CD14-positive monocyte (primary cell): ENCODE measurements at regions not wholly inside any gene's neighbourhood (a gene's known extent, or its start where the extent isn't known, plus 50 kb on each side); places are given as distances from the start of the nearest gene placed in this dataset.

Source experiments
- DNase-seq, 3 donors: peaks; one replicate each; pipeline ENCODE4 v3.0.0-alpha.2; 2011 to 2022
- H2AFZ ChIP-seq: 2 replicates; pipeline ENCODE4 v1.6.0; 2012; ENCODE audit warnings: mild to moderate bottlenecking, low read depth, low read length, inconsistent platforms; ENCODE audit not compliant: insufficient read depth, poor library complexity, severe bottlenecking
- H3K27ac ChIP-seq, 2 donors: 1 replicate in 1 of 2; 2 replicates in 1 of 2; pipeline ENCODE4 v1.5.1; 2012 to 2013; ENCODE audit warnings: low read length in 2 of 2, control low read depth in 1 of 2, inconsistent platforms in 1 of 2, low read depth in 1 of 2, mild to moderate bottlenecking in 1 of 2
- H3K27me3 ChIP-seq, 2 donors: one replicate each; pipeline versions ENCODE4 v1.6.0 to v1.6.1; 2011 to 2013; ENCODE audit warnings: low read length in 2 of 2; ENCODE audit not compliant: control insufficient read depth in 2 of 2, insufficient read depth in 2 of 2
- H3K36me3 ChIP-seq, 2 donors: replicated peaks in 1 of 2; 1 replicate in 1 of 2; 2 replicates in 1 of 2; pipeline versions ENCODE4 v1.5.1 to v1.6.1; 2012 to 2013; ENCODE audit warnings: low read length in 2 of 2, control low read depth in 1 of 2, inconsistent platforms in 1 of 2, mild to moderate bottlenecking in 1 of 2; ENCODE audit not compliant: insufficient read depth in 2 of 2, control insufficient read depth in 1 of 2
- H3K4me1 ChIP-seq, 2 donors: 1 replicate in 1 of 2; 2 replicates in 1 of 2; pipeline versions ENCODE4 v1.5.1 to v1.6.1; 2012 to 2013; ENCODE audit warnings: low read length in 2 of 2, control low read depth in 1 of 2, inconsistent platforms in 1 of 2, mild to moderate bottlenecking in 1 of 2, moderate library complexity in 1 of 2; ENCODE audit not compliant: insufficient read depth in 2 of 2, control insufficient read depth in 1 of 2
- H3K4me2 ChIP-seq: replicated peaks from 2 replicates; pipeline ENCODE3; 2012; ENCODE audit warnings: low read length, moderate library complexity, mild to moderate bottlenecking; ENCODE audit not compliant: poor library complexity, severe bottlenecking; ENCODE audit errors: extremely low read depth
- H3K4me3 ChIP-seq, 3 experiments: fragments of 200-600 bp in 1 of 3; sonication (generic) in 1 of 3; replicated peaks in 1 of 3; 1 replicate in 2 of 3; 2 replicates in 1 of 3; pipeline ENCODE4 v1.5.1; 2011 to 2013; ENCODE audit warnings: low read length in 3 of 3, mild to moderate bottlenecking in 3 of 3, control low read depth in 2 of 3, low read depth in 2 of 3, inconsistent platforms in 1 of 3, moderate library complexity in 1 of 3
- H3K79me2 ChIP-seq: 2 replicates; pipeline ENCODE4 v1.6.0; 2012; ENCODE audit warnings: mild to moderate bottlenecking, control low read depth, inconsistent platforms, low read length, moderate library complexity; ENCODE audit not compliant: insufficient read depth
- H3K9ac ChIP-seq: 2 replicates; pipeline ENCODE4 v1.6.0; 2017; ENCODE audit warnings: low read length, mild to moderate bottlenecking; ENCODE audit not compliant: insufficient read depth, poor library complexity, severe bottlenecking
- H3K9me3 ChIP-seq, 2 donors: replicated peaks in 1 of 2; 1 replicate in 1 of 2; 2 replicates in 1 of 2; pipeline versions ENCODE4 v1.5.1 to v1.6.1; 2012 to 2013; ENCODE audit warnings: low read length in 2 of 2, control low read depth in 1 of 2; ENCODE audit not compliant: control insufficient read depth in 1 of 2, insufficient read depth in 1 of 2
- H4K20me1 ChIP-seq: 2 replicates; pipeline ENCODE4 v1.6.0; 2012; ENCODE audit warnings: mild to moderate bottlenecking, low read length, control low read depth, moderate library complexity; ENCODE audit not compliant: insufficient read depth
- H3K27ac Mint-ChIP-seq, 7 donors: one replicate each; pipeline ENCODE4 v1.8.0; 2020; ENCODE audit warnings: mild to moderate bottlenecking in 7 of 7, mixed read lengths in 7 of 7, moderate library complexity in 6 of 7, inconsistent platforms in 2 of 7
- H3K27me3 Mint-ChIP-seq, 3 donors: one replicate each; pipeline ENCODE4 v1.8.0; 2021 to 2022; ENCODE audit warnings: low read depth in 3 of 3, mild to moderate bottlenecking in 3 of 3, mixed read lengths in 3 of 3, moderate library complexity in 3 of 3, inconsistent platforms in 1 of 3
- H3K36me3 Mint-ChIP-seq, 2 donors: one replicate each; pipeline ENCODE4 v1.8.0; 2020; ENCODE audit warnings: mixed read lengths in 2 of 2, inconsistent platforms in 1 of 2, mild to moderate bottlenecking in 1 of 2
- H3K4me1 Mint-ChIP-seq: one replicate; pipeline ENCODE4 v1.8.0; 2020; ENCODE audit warnings: mild to moderate bottlenecking, mixed read lengths
- H3K4me3 Mint-ChIP-seq, 2 donors: one replicate each; pipeline ENCODE4 v1.8.0; 2020; ENCODE audit warnings: mild to moderate bottlenecking in 2 of 2, mixed read lengths in 2 of 2, moderate library complexity in 1 of 2
- H3K9me3 Mint-ChIP-seq, 7 donors: one replicate each; pipeline ENCODE4 v1.8.0; 2020 to 2022; ENCODE audit warnings: mixed read lengths in 7 of 7, mild to moderate bottlenecking in 6 of 7, moderate library complexity in 6 of 7, inconsistent platforms in 2 of 7
- WGBS: methylation state at CpG from one replicate; pipeline ENCODE4 v1.1.5; 2013; ENCODE audit warnings: missing lambda C conversion rate; ENCODE audit not compliant: insufficient coverage; 5-methylcytosine and 5-hydroxymethylcytosine counted together
- intact Hi-C, 2 donors: fragments of 100-400 bp; cut with micrococcal nuclease; formaldehyde crosslinking; loops; one replicate each; pipeline versions ENCODE4 v1.15.0 to v1.15.1; 2023
- TF ChIP-seq, protein P1 (sequence below): fragments of 200-600 bp; IDR thresholded peaks from one replicate; pipeline ENCODE4 v1.8.0; 2022; ENCODE audit warnings: antibody characterized with exemption, mild to moderate bottlenecking

DNA sequence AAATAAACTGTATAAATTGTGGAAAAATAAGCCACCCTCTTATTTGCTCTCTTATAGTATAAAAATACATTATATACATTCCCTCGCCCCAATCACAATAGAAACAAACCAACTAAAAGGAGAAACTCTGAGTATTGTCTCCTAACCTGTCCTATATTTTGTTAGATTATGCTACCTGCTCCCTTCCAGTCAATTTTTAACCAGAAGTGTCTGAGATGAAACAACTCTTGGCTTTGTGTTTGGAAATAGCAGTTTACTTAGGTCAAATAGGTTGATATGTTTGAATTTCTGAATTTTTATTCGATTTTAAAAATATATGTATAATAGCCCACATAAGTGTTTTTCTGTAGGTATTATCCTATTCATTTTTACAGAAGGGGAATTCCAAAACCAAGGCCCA, 475.0 kb upstream of the ZNF462 start:
- peaks cover 0 to 4% (median 2%) of the 10 kb centered on the region in 7 donors for H3K9me3 Mint-ChIP-seq
- H3K27me3 Mint-ChIP-seq, result peaks cover 0 to 1% (median 0%) of the 10 kb centered on the region in 3 donors
- no peaks in the 10 kb centered on the region for H3K9me3 ChIP-seq
- DNase-seq, result no peak
- no peak overlapping the region for H2AFZ ChIP-seq
- H3K27ac Mint-ChIP-seq, result no peak overlapping the region
- H3K36me3 Mint-ChIP-seq, result no peaks in the 10 kb centered on the region
- H3K4me3 Mint-ChIP-seq, result no peak overlapping the region
- no peak overlapping the region for H3K4me3 ChIP-seq
- no CpG with 5 or more reads among the region's 2 CpGs for WGBS
- TF ChIP-seq, protein P1, sequence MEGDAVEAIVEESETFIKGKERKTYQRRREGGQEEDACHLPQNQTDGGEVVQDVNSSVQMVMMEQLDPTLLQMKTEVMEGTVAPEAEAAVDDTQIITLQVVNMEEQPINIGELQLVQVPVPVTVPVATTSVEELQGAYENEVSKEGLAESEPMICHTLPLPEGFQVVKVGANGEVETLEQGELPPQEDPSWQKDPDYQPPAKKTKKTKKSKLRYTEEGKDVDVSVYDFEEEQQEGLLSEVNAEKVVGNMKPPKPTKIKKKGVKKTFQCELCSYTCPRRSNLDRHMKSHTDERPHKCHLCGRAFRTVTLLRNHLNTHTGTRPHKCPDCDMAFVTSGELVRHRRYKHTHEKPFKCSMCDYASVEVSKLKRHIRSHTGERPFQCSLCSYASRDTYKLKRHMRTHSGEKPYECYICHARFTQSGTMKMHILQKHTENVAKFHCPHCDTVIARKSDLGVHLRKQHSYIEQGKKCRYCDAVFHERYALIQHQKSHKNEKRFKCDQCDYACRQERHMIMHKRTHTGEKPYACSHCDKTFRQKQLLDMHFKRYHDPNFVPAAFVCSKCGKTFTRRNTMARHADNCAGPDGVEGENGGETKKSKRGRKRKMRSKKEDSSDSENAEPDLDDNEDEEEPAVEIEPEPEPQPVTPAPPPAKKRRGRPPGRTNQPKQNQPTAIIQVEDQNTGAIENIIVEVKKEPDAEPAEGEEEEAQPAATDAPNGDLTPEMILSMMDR, result no peak
- H3K4me1 ChIP-seq, result no peaks in the 10 kb centered on the region
- H3K4me1 Mint-ChIP-seq, result no peaks in the 10 kb centered on the region
- no peak overlapping the region for H3K27ac ChIP-seq
- intact Hi-C loops, result no loop called here
- H3K79me2 ChIP-seq, result no peaks in the 10 kb centered on the region
- H4K20me1 ChIP-seq, result no peaks in the 10 kb centered on the region
- no peak overlapping the region for H3K9ac ChIP-seq
- no peaks in the 10 kb centered on the region for H3K27me3 ChIP-seq
- H3K36me3 ChIP-seq, result no peaks in the 10 kb centered on the region
- H3K4me2 ChIP-seq, result no peak overlapping the region

DNA sequence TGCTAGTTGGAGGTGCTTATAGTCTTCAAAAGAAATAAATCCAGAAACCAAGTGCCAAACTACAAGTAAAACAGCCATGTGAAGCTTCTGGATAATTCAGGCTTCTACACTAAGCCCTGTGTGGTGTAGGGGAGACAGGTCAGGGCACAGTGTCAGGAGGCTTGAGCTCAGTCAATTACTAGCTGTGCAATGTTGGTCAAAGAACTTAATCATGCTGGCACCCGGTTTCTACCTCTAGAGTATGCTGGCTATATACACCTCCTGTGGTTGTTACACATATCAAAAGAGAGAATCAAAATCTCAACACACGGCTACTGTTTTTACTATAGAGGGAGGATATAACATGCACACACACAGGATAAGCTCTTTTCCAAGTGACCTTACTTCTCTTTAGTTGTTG, 469.7 kb upstream of the ZNF462 start:
- Histone ChIP-seq H3K27ac (no peak overlapping the region), H3K9ac (no peak overlapping the region), H3K36me3 (no peaks in the 10 kb centered on the region), H4K20me1 (no peaks in the 10 kb centered on the region), H3K4me2 (no peak overlapping the region), H3K4me3 (no peak overlapping the region), H3K4me1 (no peaks in the 10 kb centered on the region), H2AFZ (no peak overlapping the region), H3K9me3 (no peaks in the 10 kb centered on the region), H3K27me3 (no peaks in the 10 kb centered on the region), H3K79me2 (no peaks in the 10 kb centered on the region)
- Mint-ChIP-seq H3K36me3 (no peaks in the 10 kb centered on the region), H3K9me3 (peaks cover 0 to 4% (median 3%) of the 10 kb centered on the region in 7 donors), H3K27me3 (peaks cover 0 to 1% (median 0%) of the 10 kb centered on the region in 3 donors), H3K27ac (no peak overlapping the region), H3K4me1 (no peaks in the 10 kb centered on the region), H3K4me3 (no peak overlapping the region)
- WGBS, result no CpG with 5 or more reads among the region's 2 CpGs
- TF ChIP-seq, protein P1, result no peak
- no peak for DNase-seq
- intact Hi-C loops, result no loop called here
